Body of pancreas (tissue), 4 donors: ENCODE measurements at regions not wholly inside any gene's neighbourhood (a gene's known extent, or its start where the extent isn't known, plus 50 kb on each side); places are given as distances from the start of the nearest gene placed in this dataset.

ENCODE experiments used
- CTCF ChIP-seq, 7 experiments: fragments of 450-650 bp in 4 of 7; fragments of 200-600 bp in 3 of 7; sonication (generic) in 3 of 7; IDR thresholded peaks; one replicate each; pipeline ENCODE4 v1.5.1; 2016 to 2019; ENCODE audit warnings: antibody characterized with exemption in 7 of 7
- POLR2A ChIP-seq, 3 donors: fragments of 450-650 bp; IDR thresholded peaks; one replicate each; pipeline ENCODE4 v1.6.1; 2016; ENCODE audit warnings: antibody characterized with exemption in 3 of 3, mild to moderate bottlenecking in 2 of 3

GRCh38 chr1:178612261-178612660 lies 99.4 kb downstream of the TEX35 start:
- TF ChIP-seq CTCF (IDR thresholded peaks at IDR 0.05) = no peak
- no peak for TF ChIP-seq POLR2A (IDR thresholded peaks at IDR 0.05)
